ENCODE measurements at regions not wholly inside any gene's neighbourhood (a gene's known extent, or its start where the extent isn't known, plus 50 kb on each side); places are given as distances from the start of the nearest gene placed in this dataset.

DNA sequence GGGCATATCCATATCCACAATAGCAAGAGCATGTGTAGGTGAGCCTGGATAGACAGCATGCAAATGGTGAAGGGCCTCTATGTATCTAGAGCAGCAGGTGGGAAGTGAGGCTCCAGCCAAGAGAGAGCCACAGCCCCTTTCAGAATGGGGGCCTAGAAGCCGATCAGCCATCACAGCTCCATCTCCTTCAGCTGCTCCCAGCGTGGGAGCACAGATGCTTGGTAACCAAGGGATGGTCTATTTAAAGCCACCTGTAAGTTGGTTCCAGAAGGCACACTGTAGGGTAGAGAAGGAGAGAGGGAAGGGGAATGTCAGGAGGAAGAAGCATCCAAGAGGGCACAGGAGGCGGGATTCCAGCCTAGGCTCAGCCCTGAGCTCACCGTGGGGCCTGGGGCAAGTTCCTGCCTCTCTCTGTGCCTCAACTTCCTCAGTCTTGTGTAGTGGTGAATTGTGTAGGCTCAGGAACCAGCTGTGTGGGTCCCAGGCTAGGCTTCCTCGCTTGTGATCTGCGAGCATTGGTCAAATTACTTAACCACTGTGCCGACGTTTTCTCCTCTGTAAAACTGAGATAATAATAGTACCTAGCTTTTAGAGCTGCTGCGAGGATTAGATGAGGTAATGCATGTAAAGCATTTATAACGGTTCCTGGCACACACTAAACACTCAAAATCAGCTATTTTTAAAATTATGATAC is 122.9 kb upstream of the NAV2 start:
- TF ChIP-seq YY1 (IDR thresholded peaks at IDR 0.05; ENCODE audit: insufficient read depth, insufficient read length) (no peak), SUZ12 (IDR thresholded peaks at IDR 0.05; ENCODE audit: extremely low read depth, insufficient read depth, insufficient read length) (no peak), ZNF274 (IDR thresholded peaks at IDR 0.05; ENCODE audit: low read depth, low read length) (no peak)
